GM12878 (cell line): ENCODE measurements at regions not wholly inside any gene's neighbourhood (a gene's known extent, or its start where the extent isn't known, plus 50 kb on each side); places are given as distances from the start of the nearest gene placed in this dataset.

ENCODE experiments used
- ATAC-seq: fragments of 200-7000 bp; cut with Tn5 transposase; 3 replicates; pipeline ENCODE4 v1.9.1; 2020; ENCODE audit warnings: mild to moderate bottlenecking, moderate library complexity
- BruUV-seq: library from RNA; stranded (reverse); fragments of 400-500 nt; replicated peaks from 2 replicates; lab custom pipeline; 2021; lab: Mats Ljungman, UMichigan
- CTCF ChIA-PET: fragments of 300-600 bp; sonication (Branson Sonifier 250); formaldehyde crosslinking; extraction: SDS; loops from one replicate; lab custom pipeline; 2021; ENCODE audit warnings: inconsistent platforms; lab: Yijun Ruan, JAX
- POLR2A ChIA-PET: fragments of 350-600 bp; formaldehyde crosslinking; extraction: SDS; loops from one replicate; lab custom pipeline; 2021; ENCODE audit warnings: inconsistent platforms; lab: Charles Lee
- RAD21 ChIA-PET: fragments of 300-600 bp; sonication (Branson Sonifier 250); formaldehyde crosslinking; loops from one replicate; lab custom pipeline; 2023; ENCODE audit warnings: antibody characterized with exemption; ENCODE audit not compliant: unreplicated experiment; lab: Charles Lee
- SMC1A ChIA-PET: fragments of 300-600 bp; sonication (Branson Sonifier 250); formaldehyde crosslinking; loops from one replicate; lab custom pipeline; 2023; ENCODE audit not compliant: unreplicated experiment, uncharacterized antibody; lab: Charles Lee
- DNase-seq: peaks from one replicate; pipeline ENCODE4 v3.0.0-alpha.2; 2011; ENCODE audit warnings: low read depth, low spot score
- FAIRE-seq: peaks from 3 replicates; lab custom pipeline; 2011; peaks lifted over from hg19 to GRCh38; lab: Jason Lieb, UNC
- H2AFZ ChIP-seq: 2 replicates; pipeline ENCODE4 v1.6.0; 2011; ENCODE audit warnings: low read depth, low read length, control low read depth; ENCODE audit not compliant: control insufficient read depth
- H3K27ac ChIP-seq: 2 replicates; pipeline ENCODE4 v1.5.1; 2011; ENCODE audit warnings: control low read depth; ENCODE audit not compliant: control insufficient read depth, insufficient read depth
- H3K27me3 ChIP-seq, 2 experiments: replicated peaks in 1 of 2; 2 replicates each; pipeline versions ENCODE4 v1.6.0 to v1.6.1; 2011; ENCODE audit warnings: low read length in 1 of 2; ENCODE audit not compliant: control insufficient read depth in 2 of 2, insufficient read depth in 2 of 2
- H3K36me3 ChIP-seq, 2 experiments: 2 replicates each; pipeline ENCODE4 v1.5.1; 2011; ENCODE audit warnings: low read length in 1 of 2; ENCODE audit not compliant: control insufficient read depth in 2 of 2, insufficient read depth in 2 of 2
- H3K4me1 ChIP-seq: 2 replicates; pipeline ENCODE4 v1.6.1; 2011; ENCODE audit warnings: mild to moderate bottlenecking, low read length, moderate library complexity, mixed read lengths; ENCODE audit not compliant: control insufficient read depth, insufficient read depth
- H3K4me2 ChIP-seq: 2 replicates; pipeline ENCODE4 v1.6.0; 2011; ENCODE audit warnings: control low read depth; ENCODE audit not compliant: control insufficient read depth, insufficient read depth
- H3K4me3 ChIP-seq: fragments of 200-600 bp; sonication (generic); 2 replicates; pipeline ENCODE4 v1.5.1; 2016
- H3K79me2 ChIP-seq: 2 replicates; pipeline ENCODE4 v1.6.0; 2011; ENCODE audit warnings: low read length; ENCODE audit not compliant: control insufficient read depth, insufficient read depth
- H3K9ac ChIP-seq: 2 replicates; pipeline ENCODE4 v1.8.0; 2011; ENCODE audit warnings: low read length, control low read depth, mixed read lengths; ENCODE audit not compliant: control insufficient read depth, insufficient read depth
- H3K9me3 ChIP-seq: replicated peaks from 3 replicates; pipeline ENCODE4 v1.5.1; 2011; ENCODE audit warnings: mild to moderate bottlenecking, low read length; ENCODE audit not compliant: control insufficient read depth, insufficient read depth
- H4K20me1 ChIP-seq: 2 replicates; pipeline ENCODE4 v1.6.0; 2011; ENCODE audit not compliant: control insufficient read depth, insufficient read depth
- EED ChIP-seq: sonication (generic); IDR thresholded peaks from 2 replicates; pipeline ENCODE4 v1.6.1; 2016; ENCODE audit warnings: antibody characterized with exemption, low read depth
- JUNB ChIP-seq: IDR thresholded peaks from 2 replicates; pipeline ENCODE4 v1.6.1; 2016; ENCODE audit warnings: antibody characterized with exemption, mild to moderate bottlenecking
- SIN3A ChIP-seq: IDR thresholded peaks from 2 replicates; pipeline ENCODE4 v1.6.1; 2012; ENCODE audit warnings: low read depth, low read length, improper control_type of control experiment
- WGBS: methylation state at CpG from one replicate; pipeline ENCODE4 v1.1.6; 2016; ENCODE audit warnings: low lambda C conversion rate; ENCODE audit not compliant: insufficient replicate concordance, insufficient coverage; ENCODE audit errors: missing lambda C conversion rate; 5-methylcytosine and 5-hydroxymethylcytosine counted together
- in situ Hi-C: fragments of 300-500 bp; cut with MboI; formaldehyde crosslinking; loops from 9 replicates; pipeline ENCODE4 v1.14.3; 2018; ENCODE audit warnings: mixed read lengths
- intact Hi-C: fragments of 100-400 bp; cut with micrococcal nuclease; formaldehyde crosslinking; loops from one replicate; pipeline ENCODE4 v1.14.2; 2022; ENCODE audit not compliant: unreplicated experiment
- TF ChIP-seq, protein P1 (sequence below): fragments of 150-350 bp; IDR thresholded peaks from 2 replicates; pipeline ENCODE4 v1.6.1; 2014; ENCODE audit warnings: mild to moderate bottlenecking, low read depth, low read length

DNA sequence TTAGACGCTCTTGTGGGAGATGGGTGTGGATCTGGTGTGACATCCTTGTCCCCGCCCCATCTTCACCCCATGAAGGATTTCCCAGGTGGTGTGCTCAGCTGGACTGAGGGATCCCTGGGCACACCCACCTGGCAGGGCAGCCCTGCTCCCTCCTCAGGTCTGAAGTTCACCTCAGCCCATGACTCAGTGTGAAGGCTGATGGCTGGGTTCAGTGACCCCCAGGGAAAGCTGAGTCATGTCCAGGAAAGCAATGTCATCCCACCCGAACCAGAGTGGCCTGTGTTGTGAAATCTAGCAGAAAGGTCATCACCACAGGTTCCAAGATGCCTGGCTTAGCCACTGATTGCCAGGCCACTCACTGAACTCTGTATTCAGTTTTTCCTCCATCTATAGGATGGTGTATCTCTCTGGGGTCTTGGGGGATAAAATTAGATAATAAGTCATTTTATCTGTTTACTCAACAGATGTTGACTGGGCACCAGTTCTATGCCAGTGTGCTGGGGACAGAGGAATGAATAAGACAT is 97.7 kb upstream of the JUN start (continued):
- no peak for TF ChIP-seq JUNB
- TF ChIP-seq EED: no peak
- TF ChIP-seq, all 136 proteins: peak for 0

DNA sequence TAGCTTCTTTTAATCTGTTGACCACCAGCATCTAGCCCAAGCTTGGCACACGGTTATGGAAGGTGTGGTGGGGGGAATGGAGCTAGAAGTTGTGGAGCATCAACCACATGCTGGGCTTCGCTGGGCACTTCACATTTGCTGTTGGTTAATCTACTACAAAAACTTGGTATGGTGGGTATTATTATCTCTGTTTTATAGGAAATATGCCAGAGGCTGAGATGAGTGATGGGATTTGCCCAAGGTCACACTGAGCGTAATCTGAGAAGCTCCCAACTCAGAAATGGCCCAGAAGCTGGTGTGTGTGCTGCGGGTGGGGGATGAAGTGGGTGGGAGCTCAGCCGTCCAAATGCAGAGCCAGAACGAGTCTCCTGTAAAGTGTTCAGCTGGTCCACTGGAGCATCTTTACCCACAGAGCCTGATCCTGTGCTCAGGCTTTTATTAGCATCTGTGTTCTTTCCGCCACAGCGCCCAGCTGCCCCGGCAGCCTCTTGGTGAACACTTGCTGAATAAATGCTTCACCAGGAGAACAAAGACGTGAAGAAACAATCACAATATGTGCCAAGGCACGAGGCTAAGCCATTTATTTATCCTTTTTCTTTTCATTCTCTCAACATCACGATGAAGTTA is 98.6 kb upstream of the JUN start:
- in situ Hi-C loops: no loop called here
- H3K4me2 ChIP-seq: no peak overlapping the region

More for the DNA sequence above, 98.6 kb upstream of the JUN start:
- Histone ChIP-seq H3K4me1 (no peaks in the 10 kb centered on the region), H3K36me3 (no peaks in the 10 kb centered on the region), H3K9ac (no peak overlapping the region), H3K27ac (no peak overlapping the region), H3K9me3 (no peaks in the 10 kb centered on the region), H4K20me1 (no peaks in the 10 kb centered on the region), H3K4me3 (no peak overlapping the region), H2AFZ (no peak overlapping the region), H3K27me3 (no peaks in the 10 kb centered on the region), H3K79me2 (no peaks in the 10 kb centered on the region)
- intact Hi-C loops: no loop called here
- no TSS peak for BruUV-seq
- ChIA-PET POLR2A (no interaction called here), RAD21 (no interaction called here), SMC1A (interaction anchor here (0.8 to 1.2 kb wide), 3 partner anchors 10 to 45 kb away, joined by 3 to 4 read pairs (median 3); no protein-coding TSS in a partner anchor), CTCF (interaction anchor here (0.6 kb wide), 1 partner anchor 269 kb away, joined by 3 read pairs; no protein-coding TSS in a partner anchor)
- no peak for FAIRE-seq
- TF ChIP-seq, protein P1, sequence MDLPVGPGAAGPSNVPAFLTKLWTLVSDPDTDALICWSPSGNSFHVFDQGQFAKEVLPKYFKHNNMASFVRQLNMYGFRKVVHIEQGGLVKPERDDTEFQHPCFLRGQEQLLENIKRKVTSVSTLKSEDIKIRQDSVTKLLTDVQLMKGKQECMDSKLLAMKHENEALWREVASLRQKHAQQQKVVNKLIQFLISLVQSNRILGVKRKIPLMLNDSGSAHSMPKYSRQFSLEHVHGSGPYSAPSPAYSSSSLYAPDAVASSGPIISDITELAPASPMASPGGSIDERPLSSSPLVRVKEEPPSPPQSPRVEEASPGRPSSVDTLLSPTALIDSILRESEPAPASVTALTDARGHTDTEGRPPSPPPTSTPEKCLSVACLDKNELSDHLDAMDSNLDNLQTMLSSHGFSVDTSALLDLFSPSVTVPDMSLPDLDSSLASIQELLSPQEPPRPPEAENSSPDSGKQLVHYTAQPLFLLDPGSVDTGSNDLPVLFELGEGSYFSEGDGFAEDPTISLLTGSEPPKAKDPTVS: no peak
- TF ChIP-seq SIN3A: no peak
- no peak for ATAC-seq
- WGBS: 61% methylated on average over 12 of the region's 12 CpGs
- DNase-seq: no peak
